Sigmoid colon (tissue), 6 donors: ENCODE measurements at regions not wholly inside any gene's neighbourhood (a gene's known extent, or its start where the extent isn't known, plus 50 kb on each side); places are given as distances from the start of the nearest gene placed in this dataset.

Experiments used
- DNase-seq: peaks from one replicate; pipeline ENCODE4 v3.0.0-alpha.2; 2019
- H3K27ac ChIP-seq, 4 donors: fragments of 200-600 bp; sonication (generic); one replicate each; pipeline ENCODE4 v1.5.1; 2016 to 2019; ENCODE audit warnings: mild to moderate bottlenecking in 1 of 4
- H3K27me3 ChIP-seq, 3 donors: fragments of 200-600 bp; sonication (generic); one replicate each; pipeline ENCODE4 v1.5.1; 2019; ENCODE audit warnings: mild to moderate bottlenecking in 1 of 3
- H3K36me3 ChIP-seq, 4 donors: fragments of 200-600 bp; sonication (generic); one replicate each; pipeline ENCODE4 v1.5.1; 2016 to 2019
- H3K4me1 ChIP-seq, 4 donors: fragments of 200-600 bp; sonication (generic); one replicate each; pipeline ENCODE4 v1.5.1; 2017 to 2019
- H3K4me3 ChIP-seq, 4 donors: fragments of 200-600 bp; sonication (generic); one replicate each; pipeline ENCODE4 v1.5.1; 2017 to 2019; ENCODE audit warnings: mild to moderate bottlenecking in 2 of 4, moderate library complexity in 1 of 4
- H3K9me3 ChIP-seq, 4 donors: fragments of 200-600 bp in 3 of 4; sonication (generic) in 3 of 4; one replicate each; pipeline versions ENCODE4 v1.5.1 to v1.6.1; 2013 to 2019
- CTCF ChIP-seq, 4 experiments: fragments of 450-650 bp in 3 of 4; fragments of 200-600 bp in 1 of 4; IDR thresholded peaks; one replicate each; pipeline ENCODE4 v1.5.1; 2016 to 2019; ENCODE audit warnings: antibody characterized with exemption in 4 of 4, mild to moderate bottlenecking in 3 of 4, moderate library complexity in 2 of 4
- EP300 ChIP-seq, 4 donors: sonication (generic); formaldehyde crosslinking; IDR thresholded peaks; one replicate each; pipeline ENCODE4 v1.6.1; 2017; ENCODE audit warnings: antibody characterized with exemption in 4 of 4
- POLR2A ChIP-seq, 2 donors: fragments of 450-650 bp; IDR thresholded peaks; one replicate each; pipeline ENCODE4 v1.6.1; 2016; ENCODE audit warnings: antibody characterized with exemption in 2 of 2, mild to moderate bottlenecking in 2 of 2, moderate library complexity in 2 of 2
- POLR2AphosphoS5 ChIP-seq, 4 donors: sonication (generic); formaldehyde crosslinking; IDR thresholded peaks; one replicate each; pipeline ENCODE4 v1.6.1; 2017; ENCODE audit warnings: antibody characterized with exemption in 4 of 4
- WGBS, 2 donors: extraction: QIAGEN DNeasy Blood & Tissue Kit; methylation state at CpG; one replicate each; pipeline ENCODE4 v1.1.7; 2013; 5-methylcytosine and 5-hydroxymethylcytosine counted together
- intact Hi-C: fragments of 100-400 bp; cut with DNase I; formaldehyde crosslinking; loops from one replicate; pipeline ENCODE4 v1.15.1; 2023
- donor health status: healthy with polysubstance abuse.
- donor health status: healthy.

GRCh38 chr1:29647581-29647980, 411.3 kb downstream of the PTPRU start:
- intact Hi-C loops, result no loop called here

GRCh38 chr1:29646161-29646775, 409.9 kb downstream of the PTPRU start:
- 78 to 87% methylated on average over 7 of the region's 7 CpGs for WGBS, 2 donors
- H3K27ac ChIP-seq, result no peak overlapping the region
- H3K27me3 ChIP-seq, result peaks cover 0 to 8% (median 0%) of the 10 kb centered on the region in 3 donors
- no peaks in the 10 kb centered on the region for H3K9me3 ChIP-seq
- intact Hi-C loops, result no loop called here
- H3K4me3 ChIP-seq, result no peak overlapping the region
- no peaks in the 10 kb centered on the region for H3K4me1 ChIP-seq
- no peaks in the 10 kb centered on the region for H3K36me3 ChIP-seq
- TF ChIP-seq POLR2AphosphoS5 (IDR thresholded peaks at IDR 0.05) (no peak), CTCF (IDR thresholded peaks at IDR 0.05) (no peak)
- DNase-seq, result no peak

More at GRCh38 chr1:29647581-29647980, 411.3 kb downstream of the PTPRU start:
- Histone ChIP-seq H3K27me3 (peaks cover 0 to 8% (median 0%) of the 10 kb centered on the region in 3 donors), H3K4me3 (no peak overlapping the region), H3K9me3 (no peaks in the 10 kb centered on the region), H3K4me1 (no peaks in the 10 kb centered on the region), H3K27ac (no peak overlapping the region), H3K36me3 (no peaks in the 10 kb centered on the region)
- no peak for DNase-seq
- TF ChIP-seq POLR2A (IDR thresholded peaks at IDR 0.05), result no peak
- no peak for TF ChIP-seq EP300 (IDR thresholded peaks at IDR 0.05)
- no peak for TF ChIP-seq CTCF (IDR thresholded peaks at IDR 0.05)
- no peak for TF ChIP-seq POLR2AphosphoS5 (IDR thresholded peaks at IDR 0.05)
- 68 to 86% methylated on average over 1 of the region's 1 CpG for WGBS, 2 donors

GRCh38 chr1:29645586-29645985, 409.3 kb downstream of the PTPRU start:
- DNase-seq, result no peak
- no peaks in the 10 kb centered on the region for H3K36me3 ChIP-seq
- no peak overlapping the region for H3K4me3 ChIP-seq
- WGBS, 2 donors, result 66 to 70% methylated on average over 9 of the region's 9 CpGs
- no peaks in the 10 kb centered on the region for H3K4me1 ChIP-seq
- no peaks in the 10 kb centered on the region for H3K9me3 ChIP-seq
- no peak overlapping the region for H3K27ac ChIP-seq
- TF ChIP-seq EP300 (IDR thresholded peaks at IDR 0.05) (no peak), POLR2A (IDR thresholded peaks at IDR 0.05) (no peak), CTCF (IDR thresholded peaks at IDR 0.05) (no peak), POLR2AphosphoS5 (IDR thresholded peaks at IDR 0.05) (no peak)
- intact Hi-C loops, result no loop called here
- peaks cover 0 to 8% (median 0%) of the 10 kb centered on the region in 3 donors for H3K27me3 ChIP-seq

GRCh38 chr1:29644812-29645211, 408.5 kb downstream of the PTPRU start:
- TF ChIP-seq POLR2AphosphoS5 (IDR thresholded peaks at IDR 0.05) (no peak), POLR2A (IDR thresholded peaks at IDR 0.05) (no peak), EP300 (IDR thresholded peaks at IDR 0.05) (no peak)
- 59 to 69% methylated on average over 4 of the region's 4 CpGs for WGBS, 2 donors
- intact Hi-C loops, result no loop called here
- no peak for DNase-seq
- Histone ChIP-seq H3K9me3 (no peaks in the 10 kb centered on the region), H3K27ac (no peak overlapping the region), H3K4me3 (no peak overlapping the region), H3K27me3 (peaks cover 0 to 8% (median 0%) of the 10 kb centered on the region in 3 donors), H3K36me3 (no peaks in the 10 kb centered on the region), H3K4me1 (no peaks in the 10 kb centered on the region)

- WGBS, 2 donors, result 86 to 96% methylated on average over 1 of the region's 1 CpG
- Histone ChIP-seq H3K36me3 (no peaks in the 10 kb centered on the region), H3K27ac (no peak overlapping the region), H3K4me1 (no peaks in the 10 kb centered on the region), H3K4me3 (no peak overlapping the region), H3K9me3 (no peaks in the 10 kb centered on the region), H3K27me3 (peaks cover 0 to 8% (median 0%) of the 10 kb centered on the region in 3 donors)
- no peak for TF ChIP-seq POLR2AphosphoS5 (IDR thresholded peaks at IDR 0.05)
- no peak for TF ChIP-seq POLR2A (IDR thresholded peaks at IDR 0.05)
- no peak for TF ChIP-seq EP300 (IDR thresholded peaks at IDR 0.05)
- no peak for TF ChIP-seq CTCF (IDR thresholded peaks at IDR 0.05)
- no peak for DNase-seq
- intact Hi-C loops, result no loop called here
Observed at GRCh38 chr1:29643838-29644440, 407.6 kb downstream of the PTPRU start.
